ENCODE measurements at regions not wholly inside any gene's neighbourhood (a gene's known extent, or its start where the extent isn't known, plus 50 kb on each side); places are given as distances from the start of the nearest gene placed in this dataset.

- TF ChIP-seq CTCF (IDR thresholded peaks at IDR 0.05; ENCODE audit: poor library complexity, severe bottlenecking) (no peak), POLR2AphosphoS5 (IDR thresholded peaks at IDR 0.05) (no peak), SMC3 (conservative IDR thresholded peaks at IDR 0.05; ENCODE audit: poor library complexity) (no peak), RAD21 (conservative IDR thresholded peaks at IDR 0.05) (no peak)
Observed at GRCh38 chr6:104182811-104183210, 676.9 kb downstream of the HACE1 start.
